ENCODE measurements at regions not wholly inside any gene's neighbourhood (a gene's known extent, or its start where the extent isn't known, plus 50 kb on each side); places are given as distances from the start of the nearest gene placed in this dataset.

DNA sequence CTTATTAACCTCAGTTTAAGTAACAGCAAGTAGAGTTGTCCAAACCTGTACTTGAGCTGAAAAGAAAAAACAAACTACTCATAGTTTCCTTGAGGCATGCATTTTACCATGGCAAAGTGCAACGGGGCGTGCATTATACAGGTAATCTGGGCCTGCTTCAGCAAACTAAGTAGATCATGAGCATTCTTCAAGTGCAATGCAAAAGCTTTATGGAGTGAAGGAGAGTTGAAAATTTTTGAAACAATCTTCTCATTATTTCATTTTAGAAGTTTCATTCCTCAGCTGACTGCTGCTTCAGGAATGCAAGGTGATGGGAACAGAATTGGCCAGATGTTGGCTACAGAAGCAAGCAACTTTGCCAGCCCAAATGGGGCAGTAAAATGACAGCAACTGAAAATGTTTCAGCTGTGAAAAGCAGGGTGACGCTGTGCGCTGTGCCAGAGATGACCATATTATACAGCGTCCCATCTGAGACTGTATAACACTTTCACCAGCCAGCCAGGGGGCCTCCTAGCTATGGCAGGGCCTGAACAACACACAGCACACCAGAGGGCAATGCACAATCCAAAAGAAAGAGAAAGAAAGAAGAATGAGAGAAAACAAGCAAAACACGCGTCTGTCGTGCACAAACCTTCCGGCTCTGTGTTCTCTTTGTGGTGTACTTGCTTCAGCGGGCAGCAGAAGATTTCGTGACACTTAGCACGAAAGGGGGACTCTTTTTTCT lies 145.5 kb upstream of the FGF13 start:
- ChIA-PET CTCF (ENCODE audit: low intra/inter-chr PET ratio) (no interaction called here), POLR2A (no interaction called here)
- H3K9me1 ChIP-seq (ENCODE audit: control insufficient read depth, insufficient read depth, low read length), result no peaks in the 10 kb centered on the region
- BruUV-seq (replicated peaks), result no TSS peak
- 0 out of 2 replicates have a peak, but pooled peaks cover 5% of the 10 kb centered on the region for H4K20me1 ChIP-seq (replicated peaks; ENCODE audit: control insufficient read depth, insufficient read depth, low read length)
- in situ Hi-C loops (cut with MboI) (no loop called here), intact Hi-C loops (cut with micrococcal nuclease) (loop anchor here (10.0 kb wide), 1 partner anchor 128 kb away; no protein-coding TSS in a partner anchor)
- WGBS (ENCODE audit: insufficient coverage, low coverage, missing lambda C conversion rate), result 82% methylated on average over 7 of the region's 12 CpGs
- H3K9me3 ChIP-seq (replicated peaks; ENCODE audit: control insufficient read depth, insufficient read depth, low read depth, low read length), result no peaks in the 10 kb centered on the region
- H3K27me3 ChIP-seq (ENCODE audit: control insufficient read depth in 2 of 2, insufficient read depth in 2 of 2, low read length in 2 of 2), result no peaks in the 10 kb centered on the region
- no peak overlapping the region for H3K9ac ChIP-seq (ENCODE audit: insufficient read depth in 1 of 2, low read depth in 2 of 2, low read length in 2 of 2)
- no peak overlapping the region for H3K27ac ChIP-seq (ENCODE audit: extremely low read depth, low read depth, low read length)
- peaks cover 0 to 16% of the 10 kb centered on the region in 2 experiments; a peak in 3 of 5 replicates for H3K4me1 ChIP-seq (replicated peaks in 1 of 2; ENCODE audit: control insufficient read depth in 2 of 2, insufficient read depth in 2 of 2, low read length in 2 of 2)
- DNase-seq (ENCODE audit: extremely low read depth in 1 of 4, low spot score in 3 of 4), result no peak
- peaks cover 15% of the 10 kb centered on the region; the same call in 2 of the 3 replicates for H3K79me2 ChIP-seq (ENCODE audit: control insufficient read depth, insufficient read depth, low read length)
- TF ChIP-seq THRB (CRISPR knock-in tag; conservative IDR thresholded peaks at IDR 0.05), result no peak
- TF ChIP-seq CHCHD3 (CRISPR knock-in tag; IDR thresholded peaks at IDR 0.05), result no peak
- TF ChIP-seq DLX4 (CRISPR knock-in tag; IDR thresholded peaks at IDR 0.05), result no peak
- TF ChIP-seq ZNF584 (CRISPR knock-in tag; IDR thresholded peaks at IDR 0.05; ENCODE audit: low read depth), result no peak
- no peak for TF ChIP-seq COPS2 (conservative IDR thresholded peaks at IDR 0.05)
- TF ChIP-seq DIDO1 (tag; IDR thresholded peaks at IDR 0.05; ENCODE audit: low read depth), result no peak
- TF ChIP-seq BCL6 (CRISPR knock-in tag; IDR thresholded peaks at IDR 0.05), result no peak
- TF ChIP-seq NFIC (IDR thresholded peaks at IDR 0.05), result no peak
- TF ChIP-seq MECOM (CRISPR knock-in tag; IDR thresholded peaks at IDR 0.05), result no peak
- TF ChIP-seq IRF2 (CRISPR knock-in tag; IDR thresholded peaks at IDR 0.05), result no peak
- no peak for TF ChIP-seq FOSL1 (tag; conservative IDR thresholded peaks at IDR 0.05)
- TF ChIP-seq SIN3B (IDR thresholded peaks at IDR 0.05; ENCODE audit: low read depth), result no peak
- TF ChIP-seq BHLHE40 (IDR thresholded peaks at IDR 0.05; ENCODE audit: low read length), result no peak
- TF ChIP-seq ZNF764 (CRISPR knock-in tag; IDR thresholded peaks at IDR 0.05; ENCODE audit: low read depth), result no peak
- TF ChIP-seq ZNF347 (CRISPR knock-in tag; IDR thresholded peaks at IDR 0.05; ENCODE audit: low read depth), result no peak
- TF ChIP-seq THRAP3 (IDR thresholded peaks at IDR 0.05; ENCODE audit: borderline replicate concordance), result no peak
- TF ChIP-seq TSHZ1 (CRISPR knock-in tag; IDR thresholded peaks at IDR 0.05), result no peak
- no peak for ATAC-seq
- H3K4me2 ChIP-seq (ENCODE audit: insufficient read depth, low read length), result no peak overlapping the region
- H3K36me3 ChIP-seq (ENCODE audit: control insufficient read depth, insufficient read depth, low read length), result peaks cover 20% of the 10 kb centered on the region; the same call in 2 of the 3 replicates
- no peak overlapping the region for H3K4me3 ChIP-seq
- H2AFZ ChIP-seq (ENCODE audit: low read depth, low read length), result no peak overlapping the region
- no peak for FAIRE-seq
